Neutrophil (primary cell): ENCODE measurements at regions not wholly inside any gene's neighbourhood (a gene's known extent, or its start where the extent isn't known, plus 50 kb on each side); places are given as distances from the start of the nearest gene placed in this dataset.

Source experiments
- H3K27ac ChIP-seq: fragments of 200-600 bp; sonication (generic); 2 replicates; pipeline ENCODE4 v1.5.1; 2016; ENCODE audit warnings: mild to moderate bottlenecking, moderate library complexity
- H3K27me3 ChIP-seq: fragments of 200-600 bp; sonication (generic); 2 replicates; pipeline ENCODE4 v1.6.0; 2016; ENCODE audit warnings: mild to moderate bottlenecking
- H3K36me3 ChIP-seq: fragments of 200-600 bp; sonication (generic); 2 replicates; pipeline ENCODE4 v1.5.1; 2017
- H3K4me1 ChIP-seq, 2 experiments: fragments of 200-600 bp in 1 of 2; sonication (generic) in 1 of 2; 1 replicate in 1 of 2; 2 replicates in 1 of 2; pipeline versions ENCODE4 v1.5.1 to v1.6.1; 2013 to 2016; ENCODE audit warnings: low read depth in 1 of 2, low read length in 1 of 2, mild to moderate bottlenecking in 1 of 2, moderate library complexity in 1 of 2; ENCODE audit not compliant: control insufficient read depth in 1 of 2, insufficient read depth in 1 of 2
- H3K4me3 ChIP-seq, 2 experiments: fragments of 200-600 bp in 1 of 2; sonication (generic) in 1 of 2; 1 replicate in 1 of 2; 2 replicates in 1 of 2; pipeline ENCODE4 v1.5.1; 2013 to 2016; ENCODE audit warnings: low read depth in 1 of 2, low read length in 1 of 2, mild to moderate bottlenecking in 1 of 2, moderate library complexity in 1 of 2
- H3K9me3 ChIP-seq: fragments of 200-600 bp; sonication (generic); 2 replicates; pipeline ENCODE4 v1.5.1; 2016
- TF ChIP-seq, protein P1 (sequence below): fragments of 200-600 bp; sonication (generic); IDR thresholded peaks from 2 replicates; pipeline ENCODE4 v1.5.1; 2016; ENCODE audit warnings: antibody characterized with exemption

DNA sequence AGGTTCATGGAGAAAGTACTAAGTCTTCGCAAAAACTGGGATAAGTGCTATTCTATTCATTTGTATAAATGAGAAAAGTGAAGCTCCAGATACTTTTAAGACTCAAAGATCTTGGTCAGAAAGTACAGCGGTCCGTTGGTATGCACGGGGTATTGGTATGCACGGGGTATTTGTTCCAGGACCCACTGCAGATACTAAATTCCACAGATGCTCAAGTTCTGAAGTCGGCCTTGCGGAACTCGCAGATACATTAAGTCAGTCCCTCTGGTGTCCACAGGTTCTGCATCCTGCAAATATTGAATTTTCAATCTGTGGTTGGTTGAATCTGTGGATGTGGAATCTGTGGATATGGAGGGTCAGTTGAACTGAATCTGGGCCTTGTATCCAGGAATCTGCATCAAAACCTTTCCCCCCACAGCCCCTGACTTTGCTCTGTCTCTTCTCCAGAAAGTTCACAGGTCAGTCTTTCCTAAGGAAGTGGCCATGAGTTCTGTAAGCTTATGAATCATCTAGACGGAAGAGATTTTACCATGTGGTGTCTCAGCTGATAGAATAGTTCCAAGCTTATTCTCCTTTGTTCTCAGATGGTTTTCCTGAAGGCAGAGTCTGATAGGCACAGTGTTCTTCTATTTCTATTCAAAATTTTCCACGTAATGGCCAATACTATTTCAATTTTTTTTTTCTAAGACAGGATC is 274.7 kb downstream of the NEDD1 start:
- Histone ChIP-seq H3K4me1 (no peaks in the 10 kb centered on the region), H3K27me3 (no peaks in the 10 kb centered on the region), H3K36me3 (no peaks in the 10 kb centered on the region), H3K4me3 (no peak overlapping the region), H3K27ac (no peak overlapping the region), H3K9me3 (no peaks in the 10 kb centered on the region)
- TF ChIP-seq, protein P1, sequence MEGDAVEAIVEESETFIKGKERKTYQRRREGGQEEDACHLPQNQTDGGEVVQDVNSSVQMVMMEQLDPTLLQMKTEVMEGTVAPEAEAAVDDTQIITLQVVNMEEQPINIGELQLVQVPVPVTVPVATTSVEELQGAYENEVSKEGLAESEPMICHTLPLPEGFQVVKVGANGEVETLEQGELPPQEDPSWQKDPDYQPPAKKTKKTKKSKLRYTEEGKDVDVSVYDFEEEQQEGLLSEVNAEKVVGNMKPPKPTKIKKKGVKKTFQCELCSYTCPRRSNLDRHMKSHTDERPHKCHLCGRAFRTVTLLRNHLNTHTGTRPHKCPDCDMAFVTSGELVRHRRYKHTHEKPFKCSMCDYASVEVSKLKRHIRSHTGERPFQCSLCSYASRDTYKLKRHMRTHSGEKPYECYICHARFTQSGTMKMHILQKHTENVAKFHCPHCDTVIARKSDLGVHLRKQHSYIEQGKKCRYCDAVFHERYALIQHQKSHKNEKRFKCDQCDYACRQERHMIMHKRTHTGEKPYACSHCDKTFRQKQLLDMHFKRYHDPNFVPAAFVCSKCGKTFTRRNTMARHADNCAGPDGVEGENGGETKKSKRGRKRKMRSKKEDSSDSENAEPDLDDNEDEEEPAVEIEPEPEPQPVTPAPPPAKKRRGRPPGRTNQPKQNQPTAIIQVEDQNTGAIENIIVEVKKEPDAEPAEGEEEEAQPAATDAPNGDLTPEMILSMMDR: no peak

- H3K4me3 ChIP-seq: no peak overlapping the region
- TF ChIP-seq, protein P1: no peak
- H3K9me3 ChIP-seq: no peaks in the 10 kb centered on the region
- no peaks in the 10 kb centered on the region for H3K4me1 ChIP-seq
- no peaks in the 10 kb centered on the region for H3K36me3 ChIP-seq
- H3K27ac ChIP-seq: no peak overlapping the region
- no peaks in the 10 kb centered on the region for H3K27me3 ChIP-seq
Observed at GRCh38 chr12:97182769-97183168, 275.7 kb downstream of the NEDD1 start.

DNA sequence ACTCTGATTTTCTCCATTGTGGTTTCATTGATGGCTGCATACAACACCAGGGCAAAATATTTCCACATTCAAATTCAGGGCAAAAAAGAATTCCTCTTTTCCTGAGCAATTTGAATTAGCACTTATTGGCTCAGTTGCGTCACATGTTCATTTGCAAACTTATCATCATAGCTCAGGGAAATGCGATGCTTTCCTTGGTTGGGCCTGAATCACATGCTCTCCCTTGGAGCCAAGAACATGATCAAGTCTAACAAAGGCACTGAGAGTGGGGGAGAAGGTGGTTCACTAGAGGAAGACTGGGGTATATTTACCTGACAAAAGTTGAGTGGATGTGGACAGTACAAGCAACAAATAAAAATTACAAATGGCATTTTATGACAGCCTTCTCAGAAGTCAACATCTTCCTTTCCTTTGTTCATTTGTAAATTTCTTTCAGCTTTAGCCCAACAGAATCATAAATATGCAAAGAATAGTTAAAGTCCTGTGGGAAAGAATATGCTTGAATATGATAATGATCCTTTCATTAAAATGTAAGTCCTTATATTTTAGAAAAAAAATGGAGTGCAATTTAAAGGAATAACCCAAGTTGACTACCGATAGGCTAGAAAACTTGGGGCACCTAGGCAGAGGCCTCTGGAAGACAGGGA is 277.2 kb downstream of the NEDD1 start:
- no peak overlapping the region for H3K4me3 ChIP-seq
- no peaks in the 10 kb centered on the region for H3K9me3 ChIP-seq
- no peaks in the 10 kb centered on the region for H3K4me1 ChIP-seq
- H3K36me3 ChIP-seq: no peaks in the 10 kb centered on the region
- TF ChIP-seq, protein P1: no peak
- H3K27me3 ChIP-seq: no peaks in the 10 kb centered on the region
- H3K27ac ChIP-seq: no peak overlapping the region

GRCh38 chr12:97185567-97185966 is 277.0 kb upstream of the RMST start:
- no peaks in the 10 kb centered on the region for H3K36me3 ChIP-seq
- H3K9me3 ChIP-seq: no peaks in the 10 kb centered on the region
- no peaks in the 10 kb centered on the region for H3K27me3 ChIP-seq
- no peak overlapping the region for H3K27ac ChIP-seq
- no peak overlapping the region for H3K4me3 ChIP-seq
- no peaks in the 10 kb centered on the region for H3K4me1 ChIP-seq
- TF ChIP-seq, protein P1: no peak

GRCh38 chr12:97194546-97194945 is 268.1 kb upstream of the RMST start:
- no peaks in the 10 kb centered on the region for H3K27me3 ChIP-seq
- H3K27ac ChIP-seq: no peak overlapping the region
- TF ChIP-seq, protein P1: no peak
- no peak overlapping the region for H3K4me3 ChIP-seq
- no peaks in the 10 kb centered on the region for H3K9me3 ChIP-seq
- no peaks in the 10 kb centered on the region for H3K36me3 ChIP-seq
- H3K4me1 ChIP-seq: no peaks in the 10 kb centered on the region
